Gastroesophageal sphincter (tissue), 4 donors: ENCODE measurements at regions not wholly inside any gene's neighbourhood (a gene's known extent, or its start where the extent isn't known, plus 50 kb on each side); places are given as distances from the start of the nearest gene placed in this dataset.

Experiments
- ATAC-seq: fragments of 150-250 bp; one replicate; pipeline ENCODE4 v1.9.1; 2016; ENCODE audit warnings: mild to moderate bottlenecking, moderate library complexity
- H3K27ac ChIP-seq, 4 donors: fragments of 200-600 bp; sonication (generic) in 3 of 4; 1 replicate in 3 of 4; 2 replicates in 1 of 4; pipeline ENCODE4 v1.5.1; 2016 to 2019
- H3K27me3 ChIP-seq: fragments of 200-600 bp; sonication (generic); one replicate; pipeline ENCODE4 v1.5.1; 2019
- H3K36me3 ChIP-seq, 2 donors: fragments of 200-600 bp; sonication (generic); one replicate each; pipeline ENCODE4 v1.5.1; 2019; ENCODE audit warnings: control low read depth in 1 of 2
- H3K4me1 ChIP-seq, 3 donors: fragments of 200-600 bp; sonication (generic); 1 replicate in 2 of 3; 2 replicates in 1 of 3; pipeline ENCODE4 v1.5.1; 2016 to 2019; ENCODE audit warnings: control low read depth in 2 of 3
- H3K4me3 ChIP-seq, 2 donors: fragments of 200-600 bp; sonication (generic); one replicate each; pipeline ENCODE4 v1.5.1; 2019; ENCODE audit warnings: mild to moderate bottlenecking in 1 of 2, moderate library complexity in 1 of 2
- H3K9me3 ChIP-seq, 3 donors: fragments of 200-600 bp; sonication (generic); one replicate each; pipeline ENCODE4 v1.5.1; 2017 to 2019; ENCODE audit warnings: control low read depth in 2 of 3
- CTCF ChIP-seq, 4 experiments: fragments of 200-600 bp in 2 of 4; fragments of 450-650 bp in 2 of 4; sonication (generic) in 1 of 4; IDR thresholded peaks; one replicate each; pipeline ENCODE4 v1.5.1; 2017 to 2019; ENCODE audit warnings: antibody characterized with exemption in 4 of 4, mild to moderate bottlenecking in 2 of 4, moderate library complexity in 2 of 4
- EP300 ChIP-seq: sonication (generic); formaldehyde crosslinking; IDR thresholded peaks from one replicate; pipeline ENCODE4 v1.6.1; 2017; ENCODE audit warnings: antibody characterized with exemption, mild to moderate bottlenecking
- POLR2A ChIP-seq, 2 donors: fragments of 450-650 bp; IDR thresholded peaks; one replicate each; pipeline ENCODE4 v1.6.1; 2017; ENCODE audit warnings: antibody characterized with exemption in 2 of 2, mild to moderate bottlenecking in 2 of 2, moderate library complexity in 1 of 2
- POLR2AphosphoS5 ChIP-seq: sonication (generic); formaldehyde crosslinking; IDR thresholded peaks from one replicate; pipeline ENCODE4 v1.6.1; 2017; ENCODE audit warnings: antibody characterized with exemption
- WGBS, 2 donors: methylation state at CpG; one replicate each; pipeline ENCODE4 v1.1.5; 2018; ENCODE audit warnings: low coverage in 1 of 2; 5-methylcytosine and 5-hydroxymethylcytosine counted together

GRCh38 chr2:2762166-2762908, 431.3 kb upstream of the MYT1L start:
- 80 to 86% methylated on average over 1 to 5 of the region's 17 CpGs for WGBS, 2 donors
- Histone ChIP-seq H3K27me3 (no peaks in the 10 kb centered on the region), H3K9me3 (peaks cover 0 to 13% (median 0%) of the 10 kb centered on the region in 3 donors), H3K27ac (no peak overlapping the region), H3K36me3 (no peaks in the 10 kb centered on the region), H3K4me3 (no peak overlapping the region), H3K4me1 (peaks cover 0 to 23% (median 0%) of the 10 kb centered on the region in 3 donors)
- TF ChIP-seq POLR2A (IDR thresholded peaks at IDR 0.05), result no peak
- TF ChIP-seq POLR2AphosphoS5, result no peak
- no peak for TF ChIP-seq CTCF (IDR thresholded peaks at IDR 0.05)
- no peak for TF ChIP-seq EP300
- ATAC-seq, result no peak

- Histone ChIP-seq H3K27me3 (no peaks in the 10 kb centered on the region), H3K4me1 (peaks cover 0 to 11% (median 0%) of the 10 kb centered on the region in 3 donors), H3K4me3 (no peak overlapping the region), H3K9me3 (peaks cover 0 to 13% (median 0%) of the 10 kb centered on the region in 3 donors), H3K36me3 (no peaks in the 10 kb centered on the region), H3K27ac (no peak overlapping the region)
- 71 to 80% methylated on average over 7 to 8 of the region's 10 CpGs for WGBS, 2 donors
- ATAC-seq, result no peak
- TF ChIP-seq POLR2AphosphoS5 (no peak), EP300 (no peak), CTCF (IDR thresholded peaks at IDR 0.05) (no peak), POLR2A (IDR thresholded peaks at IDR 0.05) (no peak)
These were observed 427.8 kb upstream of the MYT1L start for GRCh38 chr2:2758793-2759367.

GRCh38 chr2:2757764-2758163, 426.7 kb upstream of the MYT1L start:
- H3K9me3 ChIP-seq, result peaks cover 0 to 13% (median 0%) of the 10 kb centered on the region in 3 donors
- ATAC-seq, result no peak
- H3K4me3 ChIP-seq, result no peak overlapping the region
- peaks cover 0 to under 1% (median 0%) of the 10 kb centered on the region in 3 donors for H3K4me1 ChIP-seq
- H3K27ac ChIP-seq, result no peak overlapping the region
- no peaks in the 10 kb centered on the region for H3K27me3 ChIP-seq
- H3K36me3 ChIP-seq, result no peaks in the 10 kb centered on the region
- 73 to 76% methylated on average over 3 of the region's 3 CpGs for whole genome bisulfite sequencing, 2 donors
- TF ChIP-seq CTCF (IDR thresholded peaks at IDR 0.05) (no peak), POLR2A (IDR thresholded peaks at IDR 0.05) (no peak), EP300 (no peak), POLR2AphosphoS5 (no peak)

GRCh38 chr2:2756886-2757285, 425.8 kb upstream of the MYT1L start:
- ATAC-seq, result no peak
- TF ChIP-seq POLR2A (IDR thresholded peaks at IDR 0.05), result no peak
- TF ChIP-seq POLR2AphosphoS5, result no peak
- no peak for TF ChIP-seq EP300
- no peak for TF ChIP-seq CTCF (IDR thresholded peaks at IDR 0.05)
- Histone ChIP-seq H3K4me3 (no peak overlapping the region), H3K27me3 (no peaks in the 10 kb centered on the region), H3K36me3 (no peaks in the 10 kb centered on the region), H3K27ac (no peak overlapping the region), H3K9me3 (peaks cover 0 to 13% (median 0%) of the 10 kb centered on the region in 3 donors), H3K4me1 (no peaks in the 10 kb centered on the region)
- 86 to 94% methylated on average over 6 to 7 of the region's 7 CpGs for WGBS, 2 donors

- Histone ChIP-seq H3K4me3 (no peak overlapping the region), H3K36me3 (no peaks in the 10 kb centered on the region), H3K27me3 (no peaks in the 10 kb centered on the region), H3K27ac (no peak overlapping the region), H3K9me3 (peaks cover 0 to 9% (median 0%) of the 10 kb centered on the region in 3 donors), H3K4me1 (no peaks in the 10 kb centered on the region)
- TF ChIP-seq EP300 (no peak), POLR2AphosphoS5 (no peak), CTCF (IDR thresholded peaks at IDR 0.05) (no peak), POLR2A (IDR thresholded peaks at IDR 0.05) (no peak)
- no peak for ATAC-seq
- 93% methylated on average over 4 of the region's 5 CpGs; no CpG with 5 or more reads in 1 of the 2 donors for WGBS, 2 donors
These were observed 424.9 kb upstream of the MYT1L start for GRCh38 chr2:2755990-2756389.
